ENCODE measurements at regions not wholly inside any gene's neighbourhood (a gene's known extent, or its start where the extent isn't known, plus 50 kb on each side); places are given as distances from the start of the nearest gene placed in this dataset.

DNA sequence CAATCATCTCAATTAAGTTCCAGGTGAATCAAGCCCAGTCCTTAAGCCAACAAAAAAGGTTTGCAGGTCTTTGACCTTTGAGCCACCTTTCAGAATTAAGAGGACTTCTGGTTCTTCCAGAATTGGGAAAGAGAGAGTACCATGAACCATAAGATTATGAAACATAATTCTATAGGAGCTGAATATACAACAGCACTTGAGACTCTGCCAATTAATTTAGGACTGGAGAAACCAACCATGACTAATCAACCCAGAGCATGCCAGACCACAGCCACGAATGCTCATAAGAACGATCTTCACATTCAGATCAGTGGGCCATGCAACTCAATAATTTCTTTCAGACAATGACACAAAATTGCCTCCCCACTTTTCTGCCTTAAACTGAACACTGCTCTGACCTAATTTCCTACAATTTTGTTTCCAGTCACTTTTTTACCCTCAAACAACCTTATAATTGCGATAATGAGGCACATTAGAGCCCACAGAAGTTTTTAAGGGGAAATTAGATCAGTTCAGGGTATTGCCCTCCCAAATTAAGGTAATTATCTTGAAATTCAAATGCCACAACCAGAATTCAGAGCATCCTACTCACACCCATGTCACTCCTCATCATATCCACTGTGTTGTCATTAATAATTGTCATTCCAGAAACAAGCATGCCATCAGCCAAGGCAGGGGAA is 213.4 kb downstream of the ATPSCKMT start:
- TF ChIP-seq EZH2 (IDR thresholded peaks at IDR 0.05; ENCODE audit: insufficient read depth, poor library complexity, severe bottlenecking) = no peak
- TF ChIP-seq EZH2phosphoT487 (IDR thresholded peaks at IDR 0.05; ENCODE audit: insufficient read depth, low read depth) = no peak

All from GM23248 (cell line).